ENCODE measurements at regions not wholly inside any gene's neighbourhood (a gene's known extent, or its start where the extent isn't known, plus 50 kb on each side); places are given as distances from the start of the nearest gene placed in this dataset.
"Not testable (repeated sequence)": the region's sequence is repeated elsewhere in the genome, so short reads cannot be mapped to it uniquely, and the experiment has no call there.

- DNase-seq, result peak in 1 of 2 experiments; percentile 63
Measured at GRCh38 chr6:164097551-164098398, 683.3 kb downstream of the QKI start.

DNA sequence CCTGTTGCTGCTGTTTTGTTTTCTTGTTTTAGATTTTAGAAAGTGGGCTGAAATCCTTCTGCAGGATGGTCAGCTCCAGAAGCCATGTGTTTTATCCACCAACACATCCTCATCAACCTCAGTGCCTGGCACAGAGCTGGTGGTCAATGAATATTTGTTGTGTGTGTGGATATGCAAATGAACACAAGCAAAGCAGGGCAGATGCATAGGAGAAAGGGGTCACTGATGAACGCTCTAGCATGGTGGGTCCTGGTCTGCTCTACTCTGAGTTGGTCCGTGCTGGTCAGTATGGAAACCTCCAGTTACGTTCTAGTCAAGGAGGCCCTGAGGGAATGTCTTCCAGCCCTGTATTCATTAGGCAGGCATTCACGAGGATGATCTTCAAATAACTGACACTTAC is 682.5 kb downstream of the QKI start:
- DNase-seq, result no peak

DNA sequence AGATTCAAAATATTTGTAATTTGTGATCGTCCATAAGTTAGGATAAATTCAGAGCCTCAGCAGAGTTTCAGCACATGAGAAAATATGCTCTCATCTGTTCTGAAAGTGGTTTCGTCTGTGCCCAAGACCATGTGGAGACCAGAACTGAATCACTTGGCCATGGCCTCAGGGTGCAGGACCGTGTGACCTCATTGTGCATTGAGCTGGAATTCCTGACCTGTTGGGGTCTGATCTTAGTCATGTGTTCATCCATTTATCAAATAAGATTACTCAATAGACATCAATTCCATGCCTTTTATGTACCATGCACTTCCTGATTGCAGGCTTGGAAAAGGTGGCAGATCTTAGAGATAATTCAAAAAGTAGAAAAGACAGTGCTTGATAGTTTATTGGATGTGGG is 680.5 kb downstream of the QKI start:
- no peak for DNase-seq

DNA sequence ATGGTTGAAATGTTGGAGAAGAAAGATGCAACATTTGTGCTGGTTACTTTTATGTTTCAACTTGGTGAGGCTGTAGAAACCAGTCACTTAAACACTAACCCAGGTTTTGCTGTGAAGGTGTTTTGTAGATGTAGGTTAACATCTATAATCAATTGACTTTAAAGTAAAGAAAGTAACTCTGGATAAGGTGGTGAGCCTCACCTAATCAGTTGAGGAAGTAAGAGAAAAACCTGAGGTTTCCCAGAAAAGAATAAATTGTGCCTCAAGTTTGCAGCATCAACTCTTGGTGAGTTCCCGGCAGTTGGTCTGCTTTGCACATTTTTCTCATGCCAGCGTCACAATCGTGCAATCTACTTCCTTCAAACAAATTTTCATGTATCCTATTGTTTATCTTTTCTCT is 673.4 kb downstream of the QKI start:
- DNase-seq, result no peak

DNA sequence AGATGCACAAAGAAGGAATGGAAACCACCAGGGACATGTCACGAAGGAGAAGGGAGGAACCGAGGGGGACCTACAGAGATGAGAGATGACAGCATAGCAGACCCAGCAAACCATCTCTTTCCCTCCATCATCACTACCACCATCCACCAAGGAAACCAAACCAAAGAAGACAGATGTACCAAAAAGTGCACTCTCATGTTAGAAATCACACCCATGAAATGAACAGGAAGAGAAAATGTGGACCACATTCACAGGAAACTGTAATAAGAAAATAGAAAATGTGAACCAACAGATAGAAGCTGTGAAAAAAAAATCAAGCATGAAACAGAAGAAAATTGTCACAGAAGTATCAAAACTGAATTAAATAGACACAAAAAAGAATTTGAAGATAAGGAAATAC is 672.7 kb downstream of the QKI start:
- no peak for DNase-seq

DNA sequence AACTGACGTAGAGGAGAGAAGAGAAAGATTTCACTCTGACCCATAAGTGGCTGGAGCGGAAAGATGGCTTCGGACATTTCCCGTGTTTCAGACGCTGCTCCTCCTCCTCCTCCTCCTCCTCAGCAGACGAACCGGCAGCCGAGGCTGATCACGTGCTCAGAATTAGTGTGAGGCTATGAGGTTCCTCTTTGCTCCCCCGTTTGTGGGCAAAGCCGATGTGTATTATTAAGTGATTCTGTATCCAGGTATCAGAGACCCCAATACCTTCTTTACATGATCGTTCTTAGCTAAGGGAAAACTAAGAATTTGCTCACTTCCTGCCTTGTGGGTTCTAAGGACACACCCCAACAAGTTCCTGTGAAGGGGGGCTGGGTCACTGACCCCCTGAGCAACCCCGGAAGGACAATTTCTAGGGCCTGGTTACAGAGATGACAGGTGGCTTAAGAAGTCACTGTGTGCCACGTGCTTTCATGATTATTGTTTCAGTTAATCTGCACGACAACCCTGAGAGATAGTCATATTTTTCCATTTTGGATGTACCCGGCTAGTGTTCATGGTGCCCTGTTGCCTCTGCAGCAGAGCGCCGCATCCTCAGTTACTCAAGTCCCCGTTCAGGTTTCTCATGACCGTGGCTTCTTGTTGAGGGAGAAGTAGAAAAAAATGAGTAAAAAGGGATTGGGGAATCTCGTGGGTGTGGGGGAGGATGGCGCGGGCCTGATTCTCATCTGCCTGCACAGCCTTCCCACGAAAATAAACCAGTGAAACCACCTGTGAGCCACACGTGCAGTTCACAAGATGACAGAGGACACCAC is 671.8 kb downstream of the QKI start:
- no peak for DNase-seq

- no peak for DNase-seq
Measured at GRCh38 chr6:164085091-164086075, 670.9 kb downstream of the QKI start.

DNA sequence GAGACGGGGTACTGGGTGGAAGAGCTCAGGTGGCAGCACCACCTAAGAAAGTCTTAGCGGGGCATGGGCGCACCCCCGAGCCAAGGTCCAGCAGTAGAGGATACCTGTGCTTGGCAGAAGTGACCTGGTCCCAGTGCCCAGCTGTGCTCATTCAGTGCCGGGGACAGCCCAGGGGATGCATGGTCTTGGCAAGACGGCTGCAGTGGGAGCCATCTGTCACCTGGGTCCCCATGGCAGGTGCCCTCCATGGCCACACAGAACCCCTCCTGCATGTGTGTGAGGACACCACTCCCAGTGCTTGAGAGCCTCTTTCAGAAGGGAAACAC is 664.7 kb downstream of the QKI start:
- DNase-seq, result no peak

GRCh38 chr6:164078532-164079274 is 664.2 kb downstream of the QKI start:
- DNase-seq, result no peak

DNA sequence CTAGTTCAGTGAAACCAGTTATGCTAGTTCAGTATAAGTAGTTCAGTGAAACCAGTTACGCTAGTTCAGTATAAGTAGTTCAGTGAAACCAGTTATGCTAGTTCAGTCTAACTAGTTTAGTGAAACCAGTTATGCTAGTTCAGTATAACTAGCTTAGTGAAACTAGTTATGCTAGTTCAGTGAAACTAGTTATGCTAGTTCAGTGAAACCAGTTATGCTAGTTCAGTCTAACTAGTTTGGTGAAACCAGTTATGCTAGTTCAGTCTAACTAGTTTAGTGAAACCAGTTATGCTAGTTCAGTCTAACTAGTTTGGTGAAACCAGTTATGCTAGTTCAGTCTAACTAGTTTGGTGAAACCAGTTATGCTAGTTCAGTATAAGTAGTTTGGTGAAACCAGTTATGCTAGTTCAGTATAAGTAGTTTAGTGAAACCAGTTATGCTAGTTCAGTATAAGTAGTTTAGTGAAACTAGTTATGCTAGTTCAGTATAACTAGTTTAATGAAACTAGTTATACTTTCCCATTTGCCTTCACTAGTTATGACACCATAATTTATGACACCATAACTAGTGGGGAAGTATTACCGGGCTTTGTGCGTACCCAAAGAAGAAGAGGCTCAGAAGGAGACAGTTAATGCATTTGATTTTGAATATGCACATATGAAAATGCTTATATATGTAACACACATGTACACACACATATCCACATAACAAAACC is 662.5 kb downstream of the QKI start:
- not testable (repeated sequence) for DNase-seq

GRCh38 chr6:164075981-164076615 is 661.6 kb downstream of the QKI start:
- no peak for DNase-seq

- no peak for DNase-seq
Measured at GRCh38 chr6:164072240-164072666, 657.7 kb downstream of the QKI start.

DNA sequence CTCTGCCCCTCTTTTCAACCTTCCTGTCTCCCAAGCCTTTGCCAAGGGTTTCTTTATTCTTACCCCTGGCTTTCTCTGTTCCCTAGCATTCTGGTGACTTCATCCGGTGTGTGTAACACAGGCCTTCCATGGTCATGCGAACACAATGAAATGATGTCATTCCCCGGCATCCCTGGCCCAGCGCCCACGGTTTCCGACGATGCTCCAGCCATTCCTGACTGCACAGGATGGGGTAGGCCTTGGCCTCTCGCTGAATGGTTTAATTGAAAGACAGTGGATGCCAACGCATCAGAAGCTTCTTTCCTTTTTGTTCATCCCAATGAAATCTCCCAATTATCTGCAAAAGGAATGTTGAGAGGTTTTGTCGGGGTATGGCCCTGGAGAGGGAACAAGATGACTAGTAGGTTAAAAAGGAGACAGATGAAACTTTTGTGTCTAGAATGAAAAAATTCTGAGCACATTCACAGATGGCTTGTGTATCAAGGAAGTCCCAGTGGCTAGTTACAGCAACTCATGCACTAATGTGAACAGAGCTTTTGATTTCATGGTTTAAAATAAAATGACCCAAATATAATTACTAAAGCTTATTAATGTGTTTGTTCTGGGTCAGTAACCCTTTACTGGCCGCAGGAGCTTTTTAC is 655.0 kb downstream of the QKI start:
- no peak for DNase-seq

DNA sequence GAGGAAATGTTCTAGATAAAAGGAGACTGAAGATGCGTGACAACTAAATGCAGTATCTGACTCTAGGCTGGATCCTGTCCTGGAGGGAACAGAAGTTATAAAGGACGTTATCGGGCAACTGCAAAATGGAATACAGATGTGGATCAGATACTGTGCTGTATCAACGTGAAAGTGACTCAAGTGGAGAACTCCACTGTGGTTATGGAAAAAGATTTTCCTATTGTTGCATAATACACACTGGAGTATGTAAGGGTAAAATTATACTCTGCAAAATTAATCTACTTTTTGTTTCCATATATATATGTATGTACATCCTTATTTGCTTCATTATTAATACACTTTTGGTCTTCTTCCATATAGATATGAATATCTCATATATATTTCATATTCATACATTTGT is 654.0 kb downstream of the QKI start:
- no peak for DNase-seq

- no peak for DNase-seq
Measured at GRCh38 chr6:164066766-164067165, 652.2 kb downstream of the QKI start.

- DNase-seq, result no peak
Measured at GRCh38 chr6:164066335-164066734, 651.8 kb downstream of the QKI start.

DNA sequence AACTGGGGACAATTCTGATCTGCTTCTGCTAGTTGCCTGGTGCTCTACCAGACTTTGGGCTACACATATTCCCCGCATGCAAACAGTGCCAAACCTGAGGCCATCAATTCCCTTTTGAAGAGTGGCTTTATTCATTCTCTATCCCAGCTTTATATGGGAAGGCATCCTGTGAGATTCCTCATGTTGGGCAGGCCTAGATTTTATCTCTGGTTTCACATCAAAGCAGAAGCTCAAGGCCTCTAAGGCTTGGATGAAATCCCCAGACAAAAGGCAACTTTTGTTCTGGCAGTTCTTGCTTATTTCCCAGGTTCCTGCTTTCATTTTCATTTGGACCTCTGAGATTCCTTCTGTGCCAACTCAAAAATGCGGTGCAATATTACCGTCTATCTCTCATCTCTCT is 648.8 kb downstream of the QKI start:
- DNase-seq, result no peak

DNA sequence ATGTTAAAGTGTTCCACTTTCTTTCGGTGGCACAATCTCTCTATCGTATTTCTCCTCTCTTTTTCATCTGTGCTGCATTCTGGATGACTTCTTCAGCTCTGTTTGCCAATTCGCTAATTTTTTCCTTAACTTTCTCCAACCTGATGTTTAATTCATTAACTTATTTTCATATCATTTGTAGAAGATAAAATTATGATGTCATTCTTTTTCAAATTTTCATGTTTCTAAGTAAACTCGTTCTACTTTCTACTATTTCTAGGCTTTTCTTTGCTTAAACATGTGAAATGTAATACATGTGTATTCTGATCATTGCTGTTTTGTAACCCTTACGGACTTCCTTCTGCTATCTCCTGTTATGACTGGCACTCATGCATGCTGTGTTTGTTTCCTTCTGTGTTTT is 648.4 kb downstream of the QKI start:
- DNase-seq, result no peak

GRCh38 chr6:164057876-164058275 is 643.4 kb downstream of the QKI start:
- DNase-seq, result no peak

DNA sequence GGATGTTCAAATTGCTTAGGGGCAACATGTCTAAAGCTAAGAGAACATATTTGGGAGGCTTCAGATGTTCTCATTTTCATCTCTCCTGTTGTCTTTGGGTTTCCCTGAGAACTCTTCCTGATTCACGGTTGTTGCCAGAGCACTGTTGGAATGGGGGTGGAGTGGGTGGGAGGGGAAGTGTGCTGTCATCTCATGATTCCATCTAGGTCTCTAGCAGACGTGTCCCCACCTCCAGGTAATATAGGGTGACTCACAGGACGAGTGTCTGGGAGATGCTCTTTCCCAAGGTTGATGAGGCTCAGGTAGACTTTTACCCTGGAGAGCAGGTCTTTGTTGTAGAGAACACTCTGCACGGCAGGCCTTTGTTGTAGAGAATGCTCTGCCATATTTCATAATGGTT is 636.9 kb downstream of the QKI start:
- DNase-seq, result no peak
